ENCODE measurements at regions not wholly inside any gene's neighbourhood (a gene's known extent, or its start where the extent isn't known, plus 50 kb on each side); places are given as distances from the start of the nearest gene placed in this dataset.

- no peak for TF ChIP-seq CTCF (IDR thresholded peaks at IDR 0.05; ENCODE audit: borderline replicate concordance, extremely low read depth, low read length, poor library complexity, severe bottlenecking)
- no peak for TF ChIP-seq EZH2 (IDR thresholded peaks at IDR 0.05; ENCODE audit: borderline replicate concordance, low read depth, low read length, severe bottlenecking)
Observed at GRCh38 chr7:131633342-131633843, 77.0 kb upstream of the PODXL start.
